ENCODE measurements at regions not wholly inside any gene's neighbourhood (a gene's known extent, or its start where the extent isn't known, plus 50 kb on each side); places are given as distances from the start of the nearest gene placed in this dataset.

GRCh38 chr1:219279017-219279770 lies 105.5 kb downstream of the LYPLAL1 start (continued):
- TF ChIP-seq BCL11B (tag by site-specific recombination; IDR thresholded peaks at IDR 0.05; ENCODE audit: low read depth) (peak; percentile 71; the same call in 1 of the 2 replicates), WT1 (tag by site-specific recombination; IDR thresholded peaks at IDR 0.05) (peak; percentile 57), ZSCAN23 (tag by site-specific recombination; IDR thresholded peaks at IDR 0.05) (peak; percentile 96; the same call in 1 of the 2 replicates), ZNF324 (tag by site-specific recombination; IDR thresholded peaks at IDR 0.05) (peak; percentile 64; the same call in 1 of the 2 replicates), ZNF174 (tag by site-specific recombination; IDR thresholded peaks at IDR 0.05) (no peak), PRDM6 (tag by site-specific recombination; IDR thresholded peaks at IDR 0.05) (peak; percentile 93), ZNF654 (tag by site-specific recombination; IDR thresholded peaks at IDR 0.05; ENCODE audit: low read depth) (no peak; the same call in 1 of the 2 replicates), ZBTB17 (tag by site-specific recombination; IDR thresholded peaks at IDR 0.05) (peak; percentile 89), ZNF214 (tag by site-specific recombination; IDR thresholded peaks at IDR 0.05; ENCODE audit: borderline replicate concordance) (no peak), TCF7L2 (IDR thresholded peaks at IDR 0.05; ENCODE audit: borderline replicate concordance, low read depth, low read length) (peak; percentile 44; the same call in 1 of the 2 replicates), ZNF2 (tag by site-specific recombination; IDR thresholded peaks at IDR 0.05) (peak; percentile 83), ZNF394 (tag by site-specific recombination; IDR thresholded peaks at IDR 0.05; ENCODE audit: borderline replicate concordance) (peak; percentile 52; the same call in 1 of the 2 replicates), ZNF600 (tag by site-specific recombination; IDR thresholded peaks at IDR 0.05) (peak; percentile 98), BCL11A (tag by site-specific recombination; IDR thresholded peaks at IDR 0.05; ENCODE audit: low read depth) (peak; percentile 83), ZNF621 (tag by site-specific recombination; IDR thresholded peaks at IDR 0.05) (no peak), ZBTB6 (tag by site-specific recombination; IDR thresholded peaks at IDR 0.05) (no peak), ZNF843 (tag by site-specific recombination; IDR thresholded peaks at IDR 0.05) (peak; percentile 98), ZNF184 (tag by site-specific recombination; IDR thresholded peaks at IDR 0.05) (peak; percentile 86; the same call in 1 of the 2 replicates), ZNF404 (tag by site-specific recombination; IDR thresholded peaks at IDR 0.05) (no peak), HIC1 (tag by site-specific recombination; IDR thresholded peaks at IDR 0.05) (peak; percentile 94), ZNF48 (tag by site-specific recombination; IDR thresholded peaks at IDR 0.05) (no peak), ZBTB1 (tag by site-specific recombination; IDR thresholded peaks at IDR 0.05) (peak; percentile 65; the same call in 1 of the 2 replicates), ATF2 (tag by site-specific recombination; IDR thresholded peaks at IDR 0.05; ENCODE audit: low read depth) (peak; percentile 82), ZNF629 (tag by site-specific recombination; IDR thresholded peaks at IDR 0.05) (peak; percentile 97), ZNF354C (tag by site-specific recombination; IDR thresholded peaks at IDR 0.05; ENCODE audit: borderline replicate concordance, low read depth) (no peak), ZSCAN4 (tag by site-specific recombination; IDR thresholded peaks at IDR 0.05) (0 out of 2 replicates have a peak, but pooled peaks have one; percentile 30), GLI2 (tag by site-specific recombination; IDR thresholded peaks at IDR 0.05; ENCODE audit: borderline replicate concordance, low read depth) (peak; percentile 94), ZNF76 (tag by site-specific recombination; IDR thresholded peaks at IDR 0.05; ENCODE audit: borderline replicate concordance, low read depth) (peak; percentile 36; the same call in 1 of the 2 replicates), ZNF362 (tag by site-specific recombination; IDR thresholded peaks at IDR 0.05) (0 out of 2 replicates have a peak, but pooled peaks have one; percentile 29), SCRT2 (tag by site-specific recombination; IDR thresholded peaks at IDR 0.05) (peak; percentile 71), ZFHX2 (tag by site-specific recombination; conservative IDR thresholded peaks at IDR 0.05) (peak; percentile 88)
